Right renal pelvis (tissue), 4 donors: ENCODE measurements at regions not wholly inside any gene's neighbourhood (a gene's known extent, or its start where the extent isn't known, plus 50 kb on each side); places are given as distances from the start of the nearest gene placed in this dataset.
A peak's percentile ranks its signal among the peaks of the same experiment; 100 is the strongest.

ENCODE experiments used
- DNase-seq, 4 donors: peaks; one replicate each; pipeline ENCODE4 v3.0.0-alpha.2; 2013; ENCODE audit warnings: low read depth in 4 of 4, low spot score in 3 of 4, missing footprints in 1 of 4

GRCh38 chr14:60349663-60350365 is 100.8 kb downstream of the PPM1A start:
- DNase-seq, result peak in 2 of 4 donors; percentile 28 to 46

- DNase-seq, result no peak
These were observed 101.3 kb downstream of the PPM1A start for GRCh38 chr14:60350366-60350720.

GRCh38 chr14:60353420-60353819 is 104.4 kb downstream of the PPM1A start:
- no peak for DNase-seq

GRCh38 chr14:60355768-60356167 is 106.7 kb downstream of the PPM1A start:
- no peak for DNase-seq

GRCh38 chr14:60356386-60356785 is 107.4 kb downstream of the PPM1A start:
- no peak for DNase-seq

GRCh38 chr14:60356906-60357550 is 108.0 kb downstream of the PPM1A start:
- no peak for DNase-seq

GRCh38 chr14:60357551-60358149 is 108.6 kb downstream of the PPM1A start:
- DNase-seq, result no peak

- no peak for DNase-seq
These were observed 114.3 kb downstream of the PPM1A start for GRCh38 chr14:60363275-60363674.

GRCh38 chr14:60363687-60364086 is 114.7 kb downstream of the PPM1A start:
- no peak for DNase-seq

GRCh38 chr14:60381909-60382308 is 104.0 kb downstream of the C14orf39 start:
- DNase-seq, result no peak
